ENCODE measurements at regions not wholly inside any gene's neighbourhood (a gene's known extent, or its start where the extent isn't known, plus 50 kb on each side); places are given as distances from the start of the nearest gene placed in this dataset.

- TF ChIP-seq EZH2 (IDR thresholded peaks at IDR 0.05; ENCODE audit: insufficient read depth, poor library complexity, severe bottlenecking) (no peak), EZH2phosphoT487 (IDR thresholded peaks at IDR 0.05; ENCODE audit: insufficient read depth, low read depth) (no peak)
Measured at GRCh38 chr11:8820401-8820800, 90.6 kb upstream of the AKIP1 start.
